OCI-LY7 (cell line): ENCODE measurements at regions not wholly inside any gene's neighbourhood (a gene's known extent, or its start where the extent isn't known, plus 50 kb on each side); places are given as distances from the start of the nearest gene placed in this dataset.

Experiments
- BruUV-seq: library from RNA; stranded (reverse); fragments of 400-500 nt; replicated peaks from 2 replicates; lab custom pipeline; 2021; lab: Mats Ljungman, UMichigan
- CTCF ChIA-PET: fragments of 300-600 bp; sonication (Branson Sonifier 250); formaldehyde crosslinking; loops from one replicate; lab custom pipeline; 2022; ENCODE audit warnings: antibody characterized with exemption; ENCODE audit not compliant: unreplicated experiment; lab: Charles Lee
- POLR2A ChIA-PET: fragments of 300-600 bp; sonication (Branson Sonifier 250); formaldehyde crosslinking; loops from one replicate; lab custom pipeline; 2022; ENCODE audit warnings: antibody characterized with exemption; lab: Charles Lee
- DNase-seq: peaks from one replicate; pipeline ENCODE4 v3.0.0-alpha.2; 2015; ENCODE audit warnings: low spot score
- H2AFZ ChIP-seq: fragments of 200-600 bp; sonication (generic), shearing (Covaris generic); 2 replicates; pipeline ENCODE4 v1.6.1; 2014; ENCODE audit warnings: mild to moderate bottlenecking, antibody characterized with exemption, low read length, moderate library complexity
- H3K27ac ChIP-seq: fragments of 200-600 bp; sonication (generic); 2 replicates; pipeline ENCODE4 v1.5.1; 2014; ENCODE audit warnings: mixed run types, low read depth, mild to moderate bottlenecking, moderate library complexity, low read length, inconsistent platforms; ENCODE audit not compliant: poor library complexity, severe bottlenecking
- H3K36me3 ChIP-seq: fragments of 200-600 bp; sonication (generic); 2 replicates; pipeline ENCODE4 v1.6.1; 2014; ENCODE audit warnings: mild to moderate bottlenecking, antibody characterized with exemption, low read length, moderate library complexity, mixed read lengths; ENCODE audit not compliant: insufficient read depth
- H3K4me1 ChIP-seq: fragments of 200-600 bp; sonication (generic); 2 replicates; pipeline ENCODE4 v1.5.1; 2014; ENCODE audit warnings: mild to moderate bottlenecking, low read length; ENCODE audit not compliant: insufficient read depth, poor library complexity, severe bottlenecking
- H3K4me2 ChIP-seq: fragments of 200-600 bp; sonication (generic); 2 replicates; pipeline ENCODE4 v1.6.1; 2014; ENCODE audit warnings: mild to moderate bottlenecking, low read length
- H3K4me3 ChIP-seq: fragments of 200-600 bp; sonication (generic); 2 replicates; pipeline ENCODE4 v1.5.1; 2014; ENCODE audit warnings: mild to moderate bottlenecking, low read depth, low read length; ENCODE audit not compliant: poor library complexity, severe bottlenecking
- H3K79me2 ChIP-seq: fragments of 200-600 bp; sonication (generic); 2 replicates; pipeline ENCODE4 v1.6.1; 2016; ENCODE audit warnings: low read depth, mild to moderate bottlenecking, low read length, moderate library complexity, mixed read lengths; ENCODE audit not compliant: insufficient read depth
- H3K9me2 ChIP-seq: fragments of 200-600 bp; sonication (generic); 2 replicates; pipeline ENCODE4 v1.6.1; 2016; ENCODE audit warnings: mild to moderate bottlenecking, low read length, mixed read lengths; ENCODE audit not compliant: insufficient read depth
- H3K9me3 ChIP-seq: fragments of 200-600 bp; sonication (generic); 2 replicates; pipeline ENCODE4 v1.6.1; 2014; ENCODE audit warnings: mild to moderate bottlenecking, mixed run types, low read length, mixed read lengths
- H4K20me1 ChIP-seq: fragments of 200-600 bp; sonication (generic); 2 replicates; pipeline ENCODE4 v1.6.1; 2014; ENCODE audit warnings: mild to moderate bottlenecking, antibody characterized with exemption, low read length, moderate library complexity, mixed read lengths; ENCODE audit not compliant: insufficient read depth
- CTCF ChIP-seq: fragments of 200-600 bp; sonication (generic); conservative IDR thresholded peaks from 2 replicates; pipeline ENCODE4 v1.5.1; 2014; ENCODE audit warnings: mild to moderate bottlenecking, antibody characterized with exemption, low read length, moderate library complexity, mixed read lengths
- EZH2phosphoT487 ChIP-seq: fragments of 200-600 bp; sonication (generic); IDR thresholded peaks from 2 replicates; pipeline ENCODE4 v1.6.1; 2018; ENCODE audit warnings: low read depth, borderline replicate concordance, mild to moderate bottlenecking, mixed run types, antibody characterized with exemption, low read length, moderate library complexity, mixed read lengths
- intact Hi-C: fragments of 100-400 bp; cut with micrococcal nuclease; formaldehyde crosslinking; loops from one replicate; pipeline ENCODE4 v1.10.0; 2022; ENCODE audit not compliant: unreplicated experiment

GRCh38 chr18:22846697-22847096, 86.4 kb upstream of the RBBP8 start:
- POLR2A ChIA-PET: interaction anchor here (1.0 kb wide), 1 partner anchor 11 kb away, joined by 4 read pairs; no protein-coding TSS in a partner anchor
- H3K4me3 ChIP-seq: no peak overlapping the region
- no peak for DNase-seq
- no peaks in the 10 kb centered on the region for H3K79me2 ChIP-seq
- no peak for TF ChIP-seq EZH2phosphoT487
- no peak for TF ChIP-seq CTCF
- H3K4me1 ChIP-seq: no peaks in the 10 kb centered on the region
- no TSS peak for BruUV-seq
- H3K9me2 ChIP-seq: no peaks in the 10 kb centered on the region
- H4K20me1 ChIP-seq: no peaks in the 10 kb centered on the region
- CTCF ChIA-PET: no interaction called here
- H3K4me2 ChIP-seq: no peak overlapping the region
- intact Hi-C loops: no loop called here
- no peak overlapping the region for H3K27ac ChIP-seq
- H3K9me3 ChIP-seq: no peaks in the 10 kb centered on the region
- H2AFZ ChIP-seq: no peak overlapping the region
- no peaks in the 10 kb centered on the region for H3K36me3 ChIP-seq

- no peak overlapping the region for H3K4me3 ChIP-seq
- no peaks in the 10 kb centered on the region for H3K9me3 ChIP-seq
- no peaks in the 10 kb centered on the region for H4K20me1 ChIP-seq
- H3K4me1 ChIP-seq: no peaks in the 10 kb centered on the region
- intact Hi-C loops: no loop called here
- no peak overlapping the region for H3K27ac ChIP-seq
- no peak for DNase-seq
- H2AFZ ChIP-seq: no peak overlapping the region
- CTCF ChIA-PET: no interaction called here
- H3K36me3 ChIP-seq: no peaks in the 10 kb centered on the region
- no peak overlapping the region for H3K4me2 ChIP-seq
- no TSS peak for BruUV-seq
- no peaks in the 10 kb centered on the region for H3K9me2 ChIP-seq
- no peaks in the 10 kb centered on the region for H3K79me2 ChIP-seq
- POLR2A ChIA-PET: interaction anchor here (1.2 kb wide), 1 partner anchor 24 kb away, joined by 5 read pairs; no protein-coding TSS in a partner anchor
- TF ChIP-seq EZH2phosphoT487: no peak
- no peak for TF ChIP-seq CTCF
Measured at GRCh38 chr18:22847392-22847791, 85.7 kb upstream of the RBBP8 start.

- ChIA-PET CTCF (no interaction called here), POLR2A (interaction anchor here (1.2 kb wide), 1 partner anchor 25 kb away, joined by 5 read pairs; no protein-coding TSS in a partner anchor)
Measured at GRCh38 chr18:22847867-22848451, 85.2 kb upstream of the RBBP8 start.

More at GRCh38 chr18:22847867-22848451, 85.2 kb upstream of the RBBP8 start:
- Histone ChIP-seq H3K4me3 (no peak overlapping the region), H3K36me3 (no peaks in the 10 kb centered on the region), H3K9me3 (no peaks in the 10 kb centered on the region), H3K9me2 (no peaks in the 10 kb centered on the region), H4K20me1 (no peaks in the 10 kb centered on the region), H3K27ac (no peak overlapping the region), H2AFZ (no peak overlapping the region), H3K79me2 (no peaks in the 10 kb centered on the region), H3K4me2 (no peak overlapping the region), H3K4me1 (no peaks in the 10 kb centered on the region)
- TF ChIP-seq CTCF: no peak
- TF ChIP-seq EZH2phosphoT487: no peak
- intact Hi-C loops: no loop called here
- no peak for DNase-seq
- no TSS peak for BruUV-seq
